Head of caudate nucleus (tissue), 42 donors: ENCODE measurements at regions not wholly inside any gene's neighbourhood (a gene's known extent, or its start where the extent isn't known, plus 50 kb on each side); places are given as distances from the start of the nearest gene placed in this dataset.

Experiments
- DNase-seq, 42 donors: peaks; one replicate each; pipeline versions ENCODE4 v3.0.0 to v3.0.0-alpha.2; 2020 to 2021; ENCODE audit warnings: mixed read lengths in 7 of 42
- intact Hi-C: fragments of 100-400 bp; cut with DNase I; formaldehyde crosslinking; loops from one replicate; pipeline ENCODE4 v1.15.0; 2022

- intact Hi-C loops, result no loop called here
- no peak for DNase-seq
Observed at GRCh38 chr3:101172516-101172915, 147.9 kb downstream of the IMPG2 start.

GRCh38 chr3:101171681-101172191 is 148.6 kb downstream of the IMPG2 start:
- intact Hi-C loops, result no loop called here
- no peak for DNase-seq

- DNase-seq, result no peak
- intact Hi-C loops, result no loop called here
Observed at GRCh38 chr3:101170806-101171558, 149.4 kb downstream of the IMPG2 start.

GRCh38 chr3:101170062-101170771 is 150.2 kb downstream of the IMPG2 start:
- no peak for DNase-seq
- intact Hi-C loops, result no loop called here

- no peak for DNase-seq
- intact Hi-C loops, result no loop called here
Observed at GRCh38 chr3:101169516-101169915, 150.9 kb downstream of the IMPG2 start.

- DNase-seq, result no peak
Observed at GRCh38 chr3:101167376-101167775, 153.0 kb downstream of the IMPG2 start.

GRCh38 chr3:101166150-101166549 is 154.2 kb downstream of the IMPG2 start:
- intact Hi-C loops, result no loop called here
- no peak for DNase-seq

More at GRCh38 chr3:101167376-101167775, 153.0 kb downstream of the IMPG2 start:
- intact Hi-C loops, result no loop called here

GRCh38 chr3:101163554-101163953 is 156.8 kb downstream of the IMPG2 start:
- intact Hi-C loops, result no loop called here
- no peak for DNase-seq

GRCh38 chr3:101159478-101159877 is 160.9 kb downstream of the IMPG2 start:
- intact Hi-C loops, result no loop called here
- no peak for DNase-seq

- intact Hi-C loops, result no loop called here
- no peak for DNase-seq
Observed at GRCh38 chr3:101158374-101158773, 162.0 kb downstream of the IMPG2 start.

- intact Hi-C loops, result no loop called here
- DNase-seq, result no peak
Observed at GRCh38 chr3:101156787-101157345, 163.5 kb downstream of the IMPG2 start.

- intact Hi-C loops, result no loop called here
- no peak for DNase-seq
Observed at GRCh38 chr3:101155825-101156224, 162.6 kb upstream of the ABI3BP start.

- intact Hi-C loops, result no loop called here
- peak in 18 of 42 donors; percentile 1 to 67 (median 15) for DNase-seq
Observed at GRCh38 chr3:101154401-101154800, 161.2 kb upstream of the ABI3BP start.

GRCh38 chr3:101151286-101151913 is 158.2 kb upstream of the ABI3BP start:
- DNase-seq, result no peak
- intact Hi-C loops, result no loop called here

- intact Hi-C loops, result no loop called here
- DNase-seq, result no peak
Observed at GRCh38 chr3:101150504-101150903, 157.3 kb upstream of the ABI3BP start.

- intact Hi-C loops, result no loop called here
- DNase-seq, result no peak
Observed at GRCh38 chr3:101149707-101150106, 156.5 kb upstream of the ABI3BP start.

GRCh38 chr3:101149251-101149650 is 156.0 kb upstream of the ABI3BP start:
- no peak for DNase-seq
- intact Hi-C loops, result no loop called here

- DNase-seq, result no peak
- intact Hi-C loops, result no loop called here
Observed at GRCh38 chr3:101148001-101148400, 154.8 kb upstream of the ABI3BP start.

GRCh38 chr3:101146946-101147345 is 153.7 kb upstream of the ABI3BP start:
- DNase-seq, result no peak
- intact Hi-C loops, result no loop called here

GRCh38 chr3:101144105-101144504 is 150.9 kb upstream of the ABI3BP start:
- DNase-seq, result no peak
- intact Hi-C loops, result no loop called here
